Liver (tissue), 8 donors: ENCODE measurements at regions not wholly inside any gene's neighbourhood (a gene's known extent, or its start where the extent isn't known, plus 50 kb on each side); places are given as distances from the start of the nearest gene placed in this dataset.

Experiments
- DNase-seq: peaks from one replicate; pipeline ENCODE4 v3.0.0-alpha.2; 2017; ENCODE audit warnings: low spot score
- H3K27ac ChIP-seq, 2 donors: one replicate each; pipeline ENCODE4 v1.7.0; 2013; ENCODE audit warnings: inconsistent platforms in 2 of 2, low read length in 2 of 2, control low read depth in 1 of 2, low read depth in 1 of 2, mild to moderate bottlenecking in 1 of 2
- H3K27me3 ChIP-seq, 4 donors: one replicate each; pipeline versions ENCODE4 v1.6.1 to v1.7.0; 2013; ENCODE audit warnings: low read length in 3 of 4, inconsistent platforms in 1 of 4, mild to moderate bottlenecking in 1 of 4, moderate library complexity in 1 of 4; ENCODE audit not compliant: control insufficient read depth in 4 of 4, insufficient read depth in 4 of 4
- H3K36me3 ChIP-seq, 4 donors: one replicate each; pipeline versions ENCODE4 v1.6.1 to v1.7.0; 2013; ENCODE audit warnings: low read length in 3 of 4, mild to moderate bottlenecking in 3 of 4, low read depth in 1 of 4, moderate library complexity in 1 of 4; ENCODE audit not compliant: control insufficient read depth in 4 of 4, insufficient read depth in 3 of 4
- H3K4me1 ChIP-seq, 4 donors: one replicate each; pipeline versions ENCODE4 v1.6.1 to v1.7.0; 2013; ENCODE audit warnings: low read length in 3 of 4, mild to moderate bottlenecking in 3 of 4, moderate library complexity in 1 of 4; ENCODE audit not compliant: control insufficient read depth in 4 of 4, insufficient read depth in 4 of 4
- H3K4me3 ChIP-seq, 3 donors: one replicate each; pipeline versions ENCODE4 v1.6.1 to v1.7.0; 2013; ENCODE audit warnings: low read length in 3 of 3, control low read depth in 1 of 3, low read depth in 1 of 3, mild to moderate bottlenecking in 1 of 3
- H3K9ac ChIP-seq, 2 donors: one replicate each; pipeline ENCODE4 v1.7.0; 2013; ENCODE audit warnings: low read length in 2 of 2, mild to moderate bottlenecking in 2 of 2, moderate library complexity in 2 of 2, control low read depth in 1 of 2, low read depth in 1 of 2
- H3K9me3 ChIP-seq, 4 donors: one replicate each; pipeline versions ENCODE4 v1.6.1 to v1.7.0; 2013; ENCODE audit warnings: low read length in 3 of 4; ENCODE audit not compliant: control insufficient read depth in 4 of 4
- ATF3 ChIP-seq: IDR thresholded peaks from 2 replicates; pipeline ENCODE4 v1.6.1; 2016; ENCODE audit warnings: antibody characterized with exemption
- CTCF ChIP-seq: fragments of 150-350 bp; IDR thresholded peaks from 2 replicates; pipeline ENCODE4 v1.5.1; 2017; ENCODE audit warnings: improper control_type of control experiment, low read depth, low read length; ENCODE audit not compliant: missing input control
- EGR1 ChIP-seq, 2 donors: IDR thresholded peaks; 2 replicates each; pipeline ENCODE4 v1.6.1; 2016 to 2018; ENCODE audit warnings: antibody characterized with exemption in 2 of 2, low read depth in 2 of 2
- FOXA1 ChIP-seq: IDR thresholded peaks from 2 replicates; pipeline ENCODE4 v1.6.1; 2016; ENCODE audit warnings: antibody characterized with exemption
- FOXA2 ChIP-seq: IDR thresholded peaks from 2 replicates; pipeline ENCODE4 v1.6.1; 2016; ENCODE audit warnings: antibody characterized with exemption
- GABPA ChIP-seq, 2 donors: IDR thresholded peaks in 1 of 2; conservative IDR thresholded peaks in 1 of 2; 2 replicates each; pipeline ENCODE4 v1.6.1; 2016; ENCODE audit warnings: antibody characterized with exemption in 2 of 2, mild to moderate bottlenecking in 1 of 2, moderate library complexity in 1 of 2
- HNF4A ChIP-seq, 2 donors: conservative IDR thresholded peaks; 2 replicates each; pipeline ENCODE4 v1.6.1; 2016; ENCODE audit warnings: antibody characterized with exemption in 2 of 2, mild to moderate bottlenecking in 2 of 2
- HNF4G ChIP-seq: IDR thresholded peaks from 2 replicates; pipeline ENCODE4 v1.6.1; 2016; ENCODE audit warnings: antibody characterized with exemption
- JUND ChIP-seq, 2 donors: IDR thresholded peaks; 2 replicates each; pipeline ENCODE4 v1.6.1; 2016; ENCODE audit warnings: antibody characterized with exemption in 2 of 2
- MAX ChIP-seq: IDR thresholded peaks from 2 replicates; pipeline ENCODE4 v1.6.1; 2016; ENCODE audit warnings: antibody characterized with exemption
- NR2F2 ChIP-seq: IDR thresholded peaks from 2 replicates; pipeline ENCODE4 v1.6.1; 2016; ENCODE audit warnings: antibody characterized with exemption
- RAD21 ChIP-seq, 2 donors: IDR thresholded peaks; 2 replicates each; pipeline ENCODE4 v1.6.1; 2016; ENCODE audit warnings: antibody characterized with exemption in 2 of 2, mild to moderate bottlenecking in 2 of 2
- REST ChIP-seq: IDR thresholded peaks from 2 replicates; pipeline ENCODE4 v1.6.1; 2016; ENCODE audit warnings: antibody characterized with exemption, mild to moderate bottlenecking
- RXRA ChIP-seq, 2 donors: IDR thresholded peaks; 2 replicates each; pipeline ENCODE4 v1.6.1; 2017 to 2018; ENCODE audit warnings: antibody characterized with exemption in 2 of 2, mild to moderate bottlenecking in 1 of 2
- SP1 ChIP-seq: IDR thresholded peaks from 2 replicates; pipeline ENCODE4 v1.6.1; 2018; ENCODE audit warnings: antibody characterized with exemption, mild to moderate bottlenecking
- TAF1 ChIP-seq: conservative IDR thresholded peaks from 2 replicates; pipeline ENCODE4 v1.6.1; 2016; ENCODE audit warnings: antibody characterized with exemption, mild to moderate bottlenecking
- YY1 ChIP-seq: IDR thresholded peaks from 2 replicates; pipeline ENCODE4 v1.6.1; 2016; ENCODE audit warnings: antibody characterized with exemption, mild to moderate bottlenecking
- ZBTB33 ChIP-seq: IDR thresholded peaks from 2 replicates; pipeline ENCODE4 v1.6.1; 2016; ENCODE audit warnings: antibody characterized with exemption
- WGBS: extraction: QIAGEN DNeasy Blood & Tissue Kit; methylation state at CpG from one replicate; pipeline ENCODE4 v1.1.7; 2013; 5-methylcytosine and 5-hydroxymethylcytosine counted together
- donor health status: healthy.
- donor health status: healthy.
- donor health status: healthy.
- donor health status: healthy.
- donor health status: healthy.

- no peaks in the 10 kb centered on the region for H3K9me3 ChIP-seq
- H3K27me3 ChIP-seq: no peaks in the 10 kb centered on the region
- TF ChIP-seq TAF1: no peak
- TF ChIP-seq FOXA1: no peak
- TF ChIP-seq HNF4G: no peak
- TF ChIP-seq EGR1 (IDR thresholded peaks at IDR 0.05; ENCODE audit: low read depth in 2 of 2): no peak
- no peak for TF ChIP-seq NR2F2
- no peak for TF ChIP-seq CTCF
- TF ChIP-seq MAX: no peak
- no peak for TF ChIP-seq ATF3
- no peak for TF ChIP-seq RXRA (IDR thresholded peaks at IDR 0.05)
- no peak for TF ChIP-seq FOXA2
- TF ChIP-seq ZBTB33: no peak
- no peak for TF ChIP-seq GABPA (IDR thresholded peaks at IDR 0.05 in 1 of 2, conservative IDR thresholded peaks at IDR 0.05 in 1 of 2)
- TF ChIP-seq YY1: no peak
- WGBS: 84% methylated on average over 4 of the region's 4 CpGs
- H3K4me3 ChIP-seq: no peak overlapping the region
- no peak overlapping the region for H3K27ac ChIP-seq
- no peak for DNase-seq
- no peak overlapping the region for H3K9ac ChIP-seq
- peaks cover 0 to 20% (median 10%) of the 10 kb centered on the region in 4 donors for H3K4me1 ChIP-seq
- H3K36me3 ChIP-seq: no peaks in the 10 kb centered on the region
These were observed 69.9 kb upstream of the AGBL1 start for GRCh38 chr15:86009727-86010126.

- no peak overlapping the region for H3K4me3 ChIP-seq
- TF ChIP-seq NR2F2 (no peak), GABPA (IDR thresholded peaks at IDR 0.05 in 1 of 2, conservative IDR thresholded peaks at IDR 0.05 in 1 of 2) (no peak), YY1 (peak; percentile 37), JUND (IDR thresholded peaks at IDR 0.05) (no peak), MAX (no peak), RAD21 (IDR thresholded peaks at IDR 0.05) (peak in 1 of 2 donors; percentile 27), FOXA2 (no peak), ATF3 (no peak), EGR1 (IDR thresholded peaks at IDR 0.05; ENCODE audit: low read depth in 2 of 2) (no peak), SP1 (no peak), HNF4G (no peak), HNF4A (conservative IDR thresholded peaks at IDR 0.05) (peak; percentile 75 to 86), FOXA1 (no peak), REST (no peak), ZBTB33 (no peak), CTCF (no peak), RXRA (IDR thresholded peaks at IDR 0.05) (peak; percentile 83 to 93), TAF1 (no peak)
- H3K9ac ChIP-seq: no peak overlapping the region
- no peak overlapping the region for H3K27ac ChIP-seq
- peak; percentile 35 for DNase-seq
- H3K36me3 ChIP-seq: no peaks in the 10 kb centered on the region
- H3K4me1 ChIP-seq: peaks cover 0 to 20% (median 12%) of the 10 kb centered on the region in 4 donors
- no peaks in the 10 kb centered on the region for H3K9me3 ChIP-seq
- no peaks in the 10 kb centered on the region for H3K27me3 ChIP-seq
- WGBS: 43% methylated on average over 9 of the region's 9 CpGs
These were observed 69.3 kb upstream of the AGBL1 start for GRCh38 chr15:86010398-86010797.
